SH-SY5Y (cell line): ENCODE measurements at regions not wholly inside any gene's neighbourhood (a gene's known extent, or its start where the extent isn't known, plus 50 kb on each side); places are given as distances from the start of the nearest gene placed in this dataset.

Experiments used
- GATA2 ChIP-seq: IDR thresholded peaks from 2 replicates; pipeline ENCODE4 v1.6.1; 2011; ENCODE audit warnings: mild to moderate bottlenecking, low read depth, low read length
- GATA3 ChIP-seq: IDR thresholded peaks from 2 replicates; pipeline ENCODE4 v1.6.1; 2011; ENCODE audit warnings: low read depth, mild to moderate bottlenecking, low read length, moderate library complexity

DNA sequence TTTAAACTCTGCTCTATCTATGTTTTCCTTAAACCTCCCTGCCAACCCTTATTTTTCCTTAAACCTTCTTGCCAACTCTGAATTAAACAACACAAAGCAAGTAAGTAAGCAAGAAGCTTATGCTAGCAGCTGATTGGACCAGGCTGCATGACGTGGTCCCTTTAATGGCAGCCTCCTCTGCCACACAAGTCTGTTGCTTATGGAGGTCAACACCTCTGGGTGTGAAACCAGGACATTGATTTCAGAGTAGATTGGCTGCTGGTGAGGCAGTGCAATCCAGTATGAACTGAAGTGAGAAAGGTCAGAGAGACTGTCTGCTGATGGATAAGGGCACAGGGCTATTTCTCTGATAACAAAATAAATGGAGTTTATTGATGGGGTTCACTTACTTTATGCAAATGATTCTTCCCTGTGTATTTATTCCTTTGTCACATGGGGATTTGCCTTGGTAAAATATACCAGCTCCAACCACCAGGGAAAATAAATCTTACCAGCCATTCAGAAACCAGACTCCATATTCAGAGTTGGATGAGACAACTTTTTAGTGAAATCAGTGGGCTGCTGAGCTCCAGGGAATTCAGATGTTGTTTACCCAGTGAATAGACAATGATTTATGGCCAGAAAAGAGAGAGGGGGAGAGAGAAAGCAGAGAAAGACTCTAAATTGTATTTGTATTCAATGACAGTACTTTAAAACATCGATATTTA lies 112.2 kb upstream of the NCKAP5 start:
- TF ChIP-seq GATA2 (no peak), GATA3 (no peak)

DNA sequence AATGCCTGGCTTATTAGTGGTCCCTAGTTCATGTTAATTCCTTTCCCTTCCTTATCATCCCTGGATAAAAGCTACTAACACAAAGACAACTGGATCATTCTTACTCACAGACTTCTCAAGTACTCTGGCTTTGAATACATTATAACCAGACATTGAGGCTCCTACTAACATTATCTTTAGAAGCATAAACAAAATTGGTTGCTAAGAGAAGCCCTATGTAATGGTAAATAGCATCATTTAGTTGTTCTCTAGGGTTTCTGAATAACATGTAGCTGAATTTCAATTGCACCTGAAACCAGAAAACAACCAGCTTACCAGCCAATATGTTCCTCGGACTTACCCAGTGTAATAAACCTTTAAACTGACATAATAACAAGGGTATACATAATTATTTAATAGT lies 114.1 kb upstream of the NCKAP5 start:
- TF ChIP-seq GATA3 (no peak), GATA2 (no peak)

DNA sequence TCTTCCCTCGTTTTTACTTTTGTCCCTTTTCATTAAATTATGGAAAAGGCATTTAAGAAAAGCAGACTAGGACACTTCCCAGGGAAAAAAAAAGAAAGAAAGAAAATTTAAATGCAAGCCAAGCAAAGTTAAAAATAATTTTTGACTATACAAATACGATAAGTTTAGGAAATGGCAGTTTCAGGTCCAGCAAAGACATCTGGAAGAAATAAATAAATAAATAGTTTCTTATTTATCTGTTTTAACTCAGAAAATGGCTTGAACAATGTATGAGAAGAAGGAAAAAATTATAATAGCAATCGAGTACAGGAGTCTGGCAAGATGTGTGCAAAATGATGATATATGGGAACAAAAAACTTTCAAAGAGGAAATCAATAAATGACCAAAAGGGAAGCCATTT lies 114.6 kb upstream of the NCKAP5 start:
- TF ChIP-seq GATA2 (no peak), GATA3 (no peak)

DNA sequence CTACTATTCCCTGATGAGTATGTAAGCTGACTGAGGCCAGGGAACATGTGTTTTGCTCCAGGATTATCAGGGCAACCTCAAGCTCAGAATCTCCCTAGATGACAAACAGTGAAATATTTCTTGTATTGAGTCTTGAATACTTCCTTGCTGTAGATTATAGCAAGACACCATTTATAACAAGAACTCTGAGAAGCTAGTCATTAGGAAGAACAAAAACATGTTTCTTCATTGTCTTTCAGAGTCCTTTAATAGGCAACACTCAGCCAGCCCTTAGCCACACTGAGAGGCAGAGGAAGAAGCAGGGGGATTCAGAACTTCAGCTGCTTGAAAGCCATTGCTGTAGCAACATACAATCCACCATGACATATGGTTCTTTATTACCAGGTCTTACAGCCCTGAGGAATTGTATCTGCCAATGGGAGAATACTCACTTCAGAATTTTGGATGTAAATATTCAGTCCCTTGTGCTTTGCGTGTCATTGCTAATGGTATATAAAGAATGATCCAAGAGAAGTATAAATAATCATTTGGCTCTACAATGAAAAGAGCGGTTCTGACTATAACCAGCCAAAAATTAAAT lies 117.5 kb upstream of the NCKAP5 start:
- TF ChIP-seq GATA3 (no peak), GATA2 (no peak)

DNA sequence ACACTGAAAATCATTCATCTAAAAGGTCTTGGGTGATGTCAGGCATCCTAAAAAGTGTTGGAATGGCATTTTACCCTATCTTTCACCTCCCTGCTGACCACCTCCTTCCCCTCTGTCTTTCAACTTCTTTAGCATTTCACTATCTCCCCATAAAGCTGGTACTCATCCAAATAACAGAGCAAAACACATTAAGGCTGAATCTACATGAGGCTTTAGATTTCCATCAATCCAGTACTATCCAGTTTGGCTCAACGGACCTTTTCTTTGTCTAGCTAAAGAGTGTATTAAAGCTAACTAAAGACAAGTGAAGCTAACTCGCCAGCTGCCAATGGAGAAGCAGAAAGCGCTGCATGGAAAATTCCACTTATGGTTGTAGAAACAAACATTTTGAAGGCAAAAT lies 122.5 kb upstream of the NCKAP5 start:
- no peak for TF ChIP-seq GATA2
- TF ChIP-seq GATA3, result no peak

DNA sequence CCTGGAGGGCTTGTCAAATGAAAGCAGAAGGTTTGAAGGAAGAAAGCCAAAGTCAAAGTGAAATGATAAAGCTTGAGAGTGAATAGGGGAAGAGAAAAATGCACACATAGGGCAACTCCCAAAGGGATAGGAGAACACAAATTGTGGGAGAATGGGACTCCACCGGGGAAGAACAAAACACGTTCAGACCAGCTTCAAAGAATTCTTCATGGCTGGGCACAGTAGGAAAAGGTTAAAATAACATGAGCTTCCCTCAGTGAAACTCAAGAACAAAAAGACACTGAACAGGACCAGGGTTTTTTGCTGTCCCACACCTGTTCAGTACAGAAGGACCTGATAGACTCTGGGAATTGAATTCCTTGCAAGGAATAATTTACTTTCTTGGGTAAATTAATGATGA lies 123.1 kb upstream of the NCKAP5 start:
- no peak for TF ChIP-seq GATA2
- no peak for TF ChIP-seq GATA3

DNA sequence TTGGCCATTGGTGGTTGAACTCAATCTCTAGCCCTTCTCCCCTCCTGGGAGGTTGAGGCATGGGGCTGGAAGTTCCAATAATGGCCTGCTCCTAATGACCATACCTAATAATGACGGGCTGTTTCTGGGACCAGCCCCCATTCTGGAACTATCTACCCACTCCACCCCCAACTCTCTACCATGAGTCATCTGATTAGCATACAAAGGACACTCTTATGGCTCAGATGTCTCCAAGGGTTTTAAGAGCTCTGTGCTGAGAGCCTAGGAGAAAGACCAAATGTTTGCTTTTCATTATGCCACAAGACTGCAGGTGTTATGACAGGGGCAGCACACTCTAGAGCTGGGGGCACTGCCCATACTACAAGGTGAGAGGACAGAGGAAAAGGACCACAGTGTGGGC lies 137.0 kb upstream of the NCKAP5 start:
- TF ChIP-seq GATA3 (no peak), GATA2 (no peak)

DNA sequence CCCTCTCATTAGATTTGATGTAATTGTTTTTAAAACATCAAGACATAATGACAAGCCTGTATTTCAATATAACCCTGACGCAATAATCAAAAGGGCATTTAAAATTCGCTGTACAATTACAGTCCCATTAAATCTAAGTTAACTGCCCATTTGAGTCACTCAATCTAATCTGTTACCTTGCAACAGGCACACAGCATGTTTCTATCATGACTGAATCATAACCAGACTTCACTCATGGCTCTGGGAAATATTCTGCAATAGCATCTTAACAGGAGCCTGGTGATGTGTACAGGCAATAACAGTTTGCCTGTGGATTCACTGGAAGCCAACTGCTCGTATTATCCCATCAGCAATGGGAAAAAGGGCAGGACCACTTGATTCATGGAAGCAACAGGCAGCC lies 142.3 kb upstream of the NCKAP5 start:
- TF ChIP-seq GATA3, result peak; percentile 60
- TF ChIP-seq GATA2, result peak; percentile 63; the same call in 1 of the 2 replicates

DNA sequence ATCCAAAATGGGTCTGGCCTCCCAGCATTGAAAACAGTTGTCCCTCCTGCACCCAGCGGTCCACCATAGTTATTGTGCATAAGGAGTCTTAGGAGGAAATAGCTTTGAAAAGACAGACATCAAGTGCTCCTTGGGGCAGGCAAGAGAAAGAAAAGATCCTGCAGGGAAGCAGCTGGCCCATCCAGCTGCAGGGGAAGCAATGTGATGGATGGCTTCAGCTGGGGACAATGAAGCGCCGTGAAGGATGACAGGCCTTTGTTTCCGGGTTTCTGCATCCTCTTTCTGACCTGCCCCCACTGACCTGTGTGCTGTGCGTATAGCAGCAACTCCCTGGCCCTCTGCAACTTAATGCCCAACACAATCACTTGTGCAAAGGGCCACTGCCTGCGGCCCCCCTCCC lies 142.9 kb upstream of the NCKAP5 start:
- TF ChIP-seq GATA3, result no peak
- TF ChIP-seq GATA2, result no peak

DNA sequence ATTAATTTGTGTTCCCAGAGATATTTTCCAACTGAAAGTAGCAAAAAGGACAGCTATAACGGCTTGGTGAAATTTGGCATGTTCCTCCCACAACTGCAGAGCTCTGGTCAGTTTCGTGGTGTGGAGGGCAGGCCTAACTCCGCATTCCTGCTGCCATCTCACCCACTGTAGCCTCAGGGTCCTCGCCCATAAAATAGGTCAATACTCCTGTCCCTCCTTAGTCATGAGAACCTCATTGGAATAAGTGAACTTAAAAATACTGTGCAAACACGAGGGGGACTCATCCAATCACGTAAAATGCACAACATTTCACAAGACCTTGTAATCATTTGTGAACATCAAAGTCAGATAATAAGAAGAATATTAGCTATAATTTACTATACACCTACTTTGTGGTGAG lies 143.5 kb upstream of the NCKAP5 start:
- no peak for TF ChIP-seq GATA3
- TF ChIP-seq GATA2, result no peak

DNA sequence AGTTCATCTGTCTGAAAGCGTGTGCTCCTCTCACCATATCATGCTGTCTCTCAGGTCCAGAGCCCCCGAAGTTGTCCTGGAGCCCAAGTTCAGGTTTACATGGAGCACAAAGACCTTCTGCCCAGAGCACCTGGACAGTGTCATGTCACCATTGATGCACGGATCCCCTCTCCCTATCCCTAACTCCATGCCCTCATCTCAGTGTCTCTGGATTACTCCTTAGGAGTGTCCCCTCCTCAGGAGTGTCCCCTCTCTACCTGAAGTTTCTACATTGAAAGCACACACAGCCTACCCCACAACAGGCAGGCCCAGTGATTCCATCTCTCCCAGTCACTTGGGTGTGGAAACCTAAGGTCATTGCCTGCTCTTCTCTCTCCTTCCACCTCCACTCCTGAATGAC lies 144.1 kb upstream of the NCKAP5 start:
- no peak for TF ChIP-seq GATA2

DNA sequence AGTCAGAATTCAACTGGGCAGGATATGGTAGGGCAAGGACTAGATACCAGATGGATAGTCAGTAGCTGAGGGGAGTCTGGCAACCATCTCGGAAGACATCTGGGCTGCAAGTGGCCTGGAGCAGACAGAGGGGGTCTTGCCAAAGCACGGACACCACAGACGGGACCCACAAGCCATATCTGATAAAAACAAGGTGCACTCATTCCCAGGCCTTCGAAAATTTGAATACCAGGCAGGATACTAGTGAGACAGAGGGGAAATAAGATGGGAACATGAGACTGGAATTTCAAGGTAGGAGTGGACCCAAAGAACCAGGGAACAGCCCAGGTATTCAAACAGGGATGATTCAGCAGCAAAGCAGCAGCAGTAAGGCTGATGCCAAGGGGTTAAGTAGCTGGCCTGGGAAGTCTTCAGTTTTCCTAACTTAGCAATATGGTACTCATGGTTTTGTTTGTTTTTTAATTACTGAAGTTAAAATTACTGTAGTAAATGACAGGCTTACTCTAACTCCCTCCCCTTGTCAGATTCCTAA lies 144.9 kb upstream of the NCKAP5 start:
- TF ChIP-seq GATA3 (no peak), GATA2 (0 out of 2 replicates have a peak, but pooled peaks have one; percentile 8)

DNA sequence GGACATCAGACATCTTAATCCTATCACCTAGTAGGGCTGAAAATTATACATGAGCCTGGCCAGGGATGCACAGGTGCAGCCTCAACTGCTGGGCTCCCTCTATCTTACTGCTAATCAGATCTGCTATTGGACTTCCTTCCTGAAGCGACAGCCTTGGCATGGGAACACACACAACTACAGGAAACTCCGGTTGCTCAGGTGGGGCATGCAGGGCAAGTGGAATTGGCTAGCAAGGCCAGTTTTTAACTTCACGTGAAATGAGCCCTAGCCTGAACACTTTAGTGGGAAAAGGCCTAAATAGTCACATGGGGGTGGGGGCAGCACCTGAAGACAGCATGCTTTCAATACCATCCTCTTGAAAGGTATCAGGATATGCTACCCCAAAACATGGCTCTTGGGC lies 147.9 kb upstream of the NCKAP5 start:
- TF ChIP-seq GATA2 (no peak), GATA3 (no peak)

DNA sequence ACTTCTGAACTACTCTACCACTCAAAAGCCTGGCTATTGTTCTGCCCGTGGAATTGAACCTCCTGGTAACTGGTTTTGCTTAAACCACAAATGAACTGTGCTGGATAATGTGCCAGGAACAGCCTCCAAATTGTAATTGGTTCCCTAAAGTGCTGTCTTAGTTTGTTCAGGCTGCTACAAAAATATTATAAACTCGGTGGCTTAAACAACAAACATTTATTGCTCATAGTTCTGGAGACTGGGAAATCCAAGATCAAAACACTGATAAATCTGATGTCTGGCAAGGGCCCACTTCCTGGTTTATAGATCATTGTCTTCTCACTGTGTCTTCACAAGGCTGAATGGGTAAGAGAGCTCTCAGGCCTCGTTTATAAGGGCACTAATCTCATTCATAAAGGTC lies 149.2 kb upstream of the NCKAP5 start:
- TF ChIP-seq GATA3 (no peak), GATA2 (no peak)

DNA sequence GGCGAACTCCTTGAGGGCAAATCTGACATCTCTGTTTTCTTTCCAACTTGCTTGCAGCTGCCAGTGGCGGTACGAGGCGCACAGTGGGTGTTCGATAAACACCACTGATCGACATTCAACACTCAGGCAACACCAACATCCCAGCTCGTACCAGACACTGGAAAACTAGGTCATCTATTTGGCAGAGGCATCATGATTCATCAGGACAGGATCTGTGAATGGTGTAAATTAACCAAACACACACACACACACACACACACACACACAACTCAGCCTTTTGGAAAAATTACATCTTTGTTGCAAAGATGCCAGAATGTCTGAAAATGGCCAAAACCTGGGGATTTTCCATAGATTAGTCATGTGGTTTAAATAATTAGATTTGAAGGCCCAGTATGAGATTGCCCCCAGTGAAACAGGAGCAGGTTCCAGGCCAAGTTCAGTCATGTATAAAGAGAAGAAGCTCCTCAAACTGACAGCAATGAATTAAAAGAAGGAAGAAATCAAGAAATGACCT lies 150.5 kb upstream of the NCKAP5 start:
- TF ChIP-seq GATA2 (no peak), GATA3 (no peak)

DNA sequence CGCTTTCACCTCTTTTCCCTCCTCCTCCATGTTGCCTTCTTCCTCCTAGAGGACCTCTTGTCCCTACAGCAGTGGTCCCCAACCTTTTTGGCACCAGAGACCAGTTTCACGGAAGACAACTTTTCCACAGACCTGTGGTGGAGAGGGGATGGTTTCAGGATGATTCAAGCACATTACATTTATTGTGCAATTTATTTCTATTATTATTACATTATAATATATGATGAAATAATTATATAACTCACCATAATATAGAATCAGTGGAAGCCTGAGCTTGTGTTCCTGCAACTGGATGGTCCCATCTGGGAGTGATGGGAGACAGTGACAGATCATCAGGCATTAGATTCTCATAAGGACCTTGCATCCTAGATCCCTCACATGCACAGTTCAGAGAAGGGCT lies 152.2 kb upstream of the NCKAP5 start:
- TF ChIP-seq GATA2 (no peak), GATA3 (no peak)
